ENCODE measurements at regions not wholly inside any gene's neighbourhood (a gene's known extent, or its start where the extent isn't known, plus 50 kb on each side); places are given as distances from the start of the nearest gene placed in this dataset.
A peak's percentile ranks its signal among the peaks of the same experiment; 100 is the strongest.

DNA sequence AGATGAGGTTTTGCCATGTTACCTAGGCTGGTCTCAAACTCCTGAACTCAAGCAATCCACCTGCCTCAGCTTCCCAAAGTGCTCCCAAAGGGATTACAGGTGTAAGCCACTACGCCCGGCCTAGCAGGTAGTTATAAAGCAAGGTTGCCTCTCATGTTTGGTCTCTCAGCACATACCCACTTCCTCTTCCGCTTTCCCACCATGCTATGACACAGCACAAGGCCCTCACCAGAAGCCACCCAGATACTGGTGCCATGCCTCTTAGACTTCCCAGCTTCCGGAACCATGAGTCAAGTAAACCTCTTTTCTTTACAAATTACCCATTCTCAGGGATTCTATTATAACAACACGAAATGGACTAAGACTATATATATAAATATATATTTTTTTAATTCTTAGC, 143.6 kb downstream of the COPRS start:
- Histone ChIP-seq H3K4me3 (ENCODE audit: low read length) (no peak overlapping the region), H3K27me3 (ENCODE audit: control insufficient read depth, insufficient read depth, low read length) (no peaks in the 10 kb centered on the region), H3K27ac (ENCODE audit: low read length) (no peak overlapping the region), H3K9me3 (ENCODE audit: control insufficient read depth, low read depth, low read length) (no peaks in the 10 kb centered on the region), H3K36me3 (ENCODE audit: control insufficient read depth, insufficient read depth, low read length) (no peaks in the 10 kb centered on the region), H3K4me1 (ENCODE audit: control insufficient read depth, insufficient read depth, low read length) (no peaks in the 10 kb centered on the region)
- DNase-seq = no peak
- WGBS (ENCODE audit: insufficient coverage, low lambda C conversion rate) = 83% methylated on average over 1 of the region's 5 CpGs

DNA sequence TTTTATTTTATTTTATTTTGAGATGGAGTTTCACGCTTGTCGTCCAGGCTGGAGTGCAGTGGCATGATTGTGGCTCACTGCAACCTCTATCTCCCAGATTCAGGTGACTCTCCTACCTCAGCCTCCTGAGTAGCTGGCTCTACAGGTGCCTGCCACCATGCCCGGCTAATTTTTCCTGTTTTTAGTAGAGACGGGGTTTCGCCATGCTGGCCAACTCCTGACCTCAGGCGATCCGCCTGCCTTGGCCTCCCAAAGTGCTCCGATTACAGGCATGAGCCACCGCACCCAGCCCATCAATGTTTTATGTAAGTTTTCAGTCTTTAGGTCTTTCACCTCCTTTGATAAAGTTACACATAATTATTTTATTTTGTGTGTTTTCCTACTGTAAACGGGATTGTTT, 154.6 kb downstream of the COPRS start:
- no peak overlapping the region for H3K27ac ChIP-seq (ENCODE audit: low read length)
- H3K4me3 ChIP-seq (ENCODE audit: low read length) = no peak overlapping the region
- DNase-seq = no peak

DNA sequence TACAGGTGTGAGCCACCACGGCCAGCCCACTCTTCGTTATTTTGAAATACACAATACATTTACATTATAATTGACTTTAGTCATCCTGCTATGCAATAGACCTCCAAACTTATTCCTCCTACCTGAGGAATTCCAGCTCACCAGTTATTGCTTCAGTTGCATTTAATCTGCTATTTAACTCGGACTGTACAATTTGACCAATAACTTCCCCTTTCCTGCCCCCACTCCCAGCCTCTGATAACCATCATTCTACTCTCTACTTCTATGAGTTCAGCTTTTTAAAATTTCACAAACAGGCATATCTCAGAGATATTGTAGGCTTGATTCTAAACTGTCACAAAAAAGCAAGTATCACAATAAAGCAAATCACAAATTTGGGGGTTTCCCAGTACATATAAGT, 157.0 kb downstream of the COPRS start:
- no peaks in the 10 kb centered on the region for H3K27me3 ChIP-seq (ENCODE audit: control insufficient read depth, insufficient read depth, low read length)
- no peak for DNase-seq
- 62% methylated on average over 2 of the region's 3 CpGs for WGBS (ENCODE audit: insufficient coverage, low lambda C conversion rate)
- H3K4me1 ChIP-seq (ENCODE audit: control insufficient read depth, insufficient read depth, low read length) = no peaks in the 10 kb centered on the region
- H3K27ac ChIP-seq (ENCODE audit: low read length) = no peak overlapping the region
- H3K36me3 ChIP-seq (ENCODE audit: control insufficient read depth, insufficient read depth, low read length) = no peaks in the 10 kb centered on the region
- H3K9me3 ChIP-seq (ENCODE audit: control insufficient read depth, low read depth, low read length) = no peaks in the 10 kb centered on the region
- H3K4me3 ChIP-seq (ENCODE audit: low read length) = no peak overlapping the region

More for the DNA sequence above, 154.6 kb downstream of the COPRS start:
- Histone ChIP-seq H3K4me1 (ENCODE audit: control insufficient read depth, insufficient read depth, low read length) (no peaks in the 10 kb centered on the region), H3K27me3 (ENCODE audit: control insufficient read depth, insufficient read depth, low read length) (no peaks in the 10 kb centered on the region), H3K36me3 (ENCODE audit: control insufficient read depth, insufficient read depth, low read length) (no peaks in the 10 kb centered on the region), H3K9me3 (ENCODE audit: control insufficient read depth, low read depth, low read length) (peaks cover 2% of the 10 kb centered on the region)
- 93% methylated on average over 3 of the region's 10 CpGs for WGBS (ENCODE audit: insufficient coverage, low lambda C conversion rate)

DNA sequence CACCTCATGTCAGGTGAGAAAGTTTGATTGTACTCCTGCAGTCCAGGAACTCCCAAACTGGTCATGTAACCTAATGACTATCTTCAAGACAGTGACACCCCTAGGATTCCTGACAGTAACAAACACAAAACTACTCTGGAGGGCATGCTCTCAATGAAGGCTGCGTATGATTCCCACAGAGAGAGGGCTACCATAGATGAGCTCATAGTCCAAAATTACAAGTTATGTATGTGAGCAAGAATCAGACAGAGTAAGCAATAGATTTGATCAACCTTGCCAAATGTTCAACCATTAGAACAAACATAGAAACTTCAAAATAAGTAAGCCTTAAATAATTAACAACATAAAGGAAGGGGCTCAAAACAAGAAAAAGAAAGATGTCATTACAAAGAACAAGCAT, 158.1 kb downstream of the COPRS start:
- no peak overlapping the region for H3K4me3 ChIP-seq (ENCODE audit: low read length)
- H3K36me3 ChIP-seq (ENCODE audit: control insufficient read depth, insufficient read depth, low read length) = no peaks in the 10 kb centered on the region
- WGBS (ENCODE audit: insufficient coverage, low lambda C conversion rate) = 67% methylated on average over 1 of the region's 1 CpG

DNA sequence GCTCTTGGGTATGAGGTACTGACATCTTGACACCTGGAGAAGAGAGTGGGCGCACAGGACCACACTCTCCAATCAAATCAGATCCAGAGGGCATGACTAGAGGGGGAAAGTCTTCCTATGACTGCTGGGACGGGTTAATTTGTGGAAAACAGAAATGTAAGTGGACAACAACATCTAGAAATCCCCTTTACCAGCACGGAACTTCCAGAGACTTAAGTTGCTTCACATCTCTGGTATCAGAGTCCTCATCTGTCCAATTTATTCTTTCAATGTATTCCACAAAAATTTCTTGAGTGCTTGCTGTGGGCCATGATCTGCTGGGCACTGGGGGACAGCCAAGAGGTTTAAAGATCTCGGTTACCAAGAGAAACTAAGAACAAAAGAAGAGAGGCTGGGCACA, 159.2 kb downstream of the COPRS start:
- Histone ChIP-seq H3K4me1 (ENCODE audit: control insufficient read depth, insufficient read depth, low read length) (peaks cover 15% of the 10 kb centered on the region), H3K27ac (ENCODE audit: low read length) (no peak overlapping the region), H3K9me3 (ENCODE audit: control insufficient read depth, low read depth, low read length) (no peaks in the 10 kb centered on the region), H3K36me3 (ENCODE audit: control insufficient read depth, insufficient read depth, low read length) (no peaks in the 10 kb centered on the region), H3K4me3 (ENCODE audit: low read length) (no peak overlapping the region), H3K27me3 (ENCODE audit: control insufficient read depth, insufficient read depth, low read length) (no peaks in the 10 kb centered on the region)
- WGBS (ENCODE audit: insufficient coverage, low lambda C conversion rate) = 100% methylated on average over 1 of the region's 4 CpGs
- DNase-seq = no peak

More for the DNA sequence above, 158.1 kb downstream of the COPRS start:
- Histone ChIP-seq H3K9me3 (ENCODE audit: control insufficient read depth, low read depth, low read length) (no peaks in the 10 kb centered on the region), H3K27ac (ENCODE audit: low read length) (no peak overlapping the region), H3K27me3 (ENCODE audit: control insufficient read depth, insufficient read depth, low read length) (no peaks in the 10 kb centered on the region), H3K4me1 (ENCODE audit: control insufficient read depth, insufficient read depth, low read length) (peaks cover 11% of the 10 kb centered on the region)
- DNase-seq = no peak

DNA sequence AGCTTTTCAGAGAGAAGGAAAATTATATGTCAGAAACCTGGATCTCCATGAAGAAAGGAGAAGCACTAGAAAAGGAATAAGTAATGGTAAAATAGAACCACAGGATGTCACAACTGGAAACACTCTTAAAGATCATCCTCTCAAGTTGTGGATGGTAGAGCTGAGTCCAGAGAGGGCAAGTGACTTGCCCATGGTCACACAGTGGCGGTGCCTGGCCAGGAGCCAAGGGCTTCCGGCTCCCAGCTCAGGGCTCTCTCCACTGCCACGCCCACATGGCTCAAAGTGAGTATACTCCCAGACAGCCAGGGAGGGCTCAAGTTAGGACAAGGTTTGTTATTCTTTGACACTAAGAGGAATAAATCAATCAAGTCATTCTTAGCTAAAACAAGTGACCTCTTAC, 159.8 kb downstream of the COPRS start:
- no CpG with 5 or more reads among the region's 3 CpGs for WGBS (ENCODE audit: insufficient coverage, low lambda C conversion rate)
- no peak overlapping the region for H3K27ac ChIP-seq (ENCODE audit: low read length)
- no peaks in the 10 kb centered on the region for H3K36me3 ChIP-seq (ENCODE audit: control insufficient read depth, insufficient read depth, low read length)
- H3K27me3 ChIP-seq (ENCODE audit: control insufficient read depth, insufficient read depth, low read length) = no peaks in the 10 kb centered on the region
- H3K4me3 ChIP-seq (ENCODE audit: low read length) = no peak overlapping the region
- DNase-seq = no peak
- H3K9me3 ChIP-seq (ENCODE audit: control insufficient read depth, low read depth, low read length) = no peaks in the 10 kb centered on the region
- peaks cover 15% of the 10 kb centered on the region for H3K4me1 ChIP-seq (ENCODE audit: control insufficient read depth, insufficient read depth, low read length)

DNA sequence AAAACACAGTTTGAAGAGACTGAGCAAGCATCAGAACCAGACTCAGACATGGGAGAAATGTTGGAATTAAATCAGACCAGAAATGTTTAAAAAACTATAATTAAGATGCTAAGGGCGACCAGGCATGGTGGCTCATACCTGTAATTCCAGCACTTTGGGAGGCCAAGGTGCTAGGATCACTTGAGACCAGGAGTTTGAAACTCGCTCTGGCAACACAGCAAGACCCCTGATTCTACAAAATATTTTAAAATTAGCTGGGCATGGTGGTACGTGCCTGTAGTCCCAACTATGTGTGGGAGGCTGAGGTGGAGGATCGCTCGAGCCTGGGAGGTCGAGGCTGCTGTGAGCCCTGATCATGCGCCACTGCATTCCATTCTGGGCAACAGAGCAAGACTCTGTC, 160.3 kb downstream of the COPRS start:
- H3K27me3 ChIP-seq (ENCODE audit: control insufficient read depth, insufficient read depth, low read length) = no peaks in the 10 kb centered on the region
- no CpG with 5 or more reads among the region's 7 CpGs for WGBS (ENCODE audit: insufficient coverage, low lambda C conversion rate)
- H3K9me3 ChIP-seq (ENCODE audit: control insufficient read depth, low read depth, low read length) = no peaks in the 10 kb centered on the region
- DNase-seq = no peak
- H3K4me1 ChIP-seq (ENCODE audit: control insufficient read depth, insufficient read depth, low read length) = peaks cover 15% of the 10 kb centered on the region
- H3K27ac ChIP-seq (ENCODE audit: low read length) = no peak overlapping the region
- H3K36me3 ChIP-seq (ENCODE audit: control insufficient read depth, insufficient read depth, low read length) = no peaks in the 10 kb centered on the region
- no peak overlapping the region for H3K4me3 ChIP-seq (ENCODE audit: low read length)

DNA sequence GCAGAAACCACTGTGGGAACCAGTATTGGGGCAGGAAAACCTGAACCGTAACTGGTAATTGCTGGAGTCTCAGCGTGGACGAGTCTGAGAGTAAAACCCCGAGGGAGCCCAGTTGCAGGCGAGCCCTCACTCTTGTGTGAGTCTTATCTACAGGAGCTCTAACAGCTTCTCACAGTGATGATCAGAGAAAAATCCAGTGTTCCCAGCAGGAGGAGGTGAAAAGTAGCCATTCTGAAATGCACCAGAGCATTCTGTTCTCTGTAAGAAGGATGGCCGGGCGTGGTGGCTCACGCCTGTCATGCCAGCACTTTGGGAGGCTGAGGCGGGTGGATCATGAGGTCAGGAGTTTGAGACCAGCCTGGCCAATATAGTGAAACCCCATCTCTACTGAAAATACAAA, 161.2 kb downstream of the COPRS start:
- 73% methylated on average over 4 of the region's 9 CpGs for whole genome bisulfite sequencing (ENCODE audit: insufficient coverage, low lambda C conversion rate)
- Histone ChIP-seq H3K27ac (ENCODE audit: low read length) (no peak overlapping the region), H3K27me3 (ENCODE audit: control insufficient read depth, insufficient read depth, low read length) (no peaks in the 10 kb centered on the region), H3K4me3 (ENCODE audit: low read length) (no peak overlapping the region), H3K4me1 (ENCODE audit: control insufficient read depth, insufficient read depth, low read length) (peaks cover 15% of the 10 kb centered on the region), H3K9me3 (ENCODE audit: control insufficient read depth, low read depth, low read length) (no peaks in the 10 kb centered on the region), H3K36me3 (ENCODE audit: control insufficient read depth, insufficient read depth, low read length) (no peaks in the 10 kb centered on the region)
- no peak for DNase-seq

DNA sequence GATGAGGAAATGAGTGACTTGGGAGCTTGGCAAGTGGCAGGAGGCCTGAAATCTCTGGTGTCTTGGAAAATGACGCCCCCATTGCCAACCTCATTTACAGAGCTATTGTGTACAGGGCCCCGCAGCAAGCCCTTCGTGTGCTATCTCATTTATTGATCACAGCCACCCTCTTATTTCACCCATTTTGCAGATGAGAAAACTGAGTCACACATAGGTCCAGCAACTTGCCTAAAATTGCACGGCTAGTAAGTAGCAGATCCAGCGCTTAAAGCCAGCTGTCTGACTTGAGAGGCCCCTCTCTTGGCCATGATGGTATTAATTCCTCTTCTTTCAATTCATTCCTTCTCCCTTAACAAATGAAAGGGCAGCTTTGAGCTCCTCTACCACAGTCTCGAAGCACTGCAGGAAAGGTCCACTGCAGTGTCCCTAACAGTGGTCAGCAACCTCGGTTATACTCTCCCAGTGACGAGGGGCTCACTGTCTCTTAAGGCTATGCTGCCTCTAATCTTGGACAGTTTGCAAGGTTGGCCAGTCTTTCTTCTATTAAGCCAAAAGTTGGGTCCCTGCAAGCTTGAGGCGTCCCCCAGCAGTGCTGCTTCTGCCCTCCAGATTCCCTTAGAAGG, 162.2 kb downstream of the COPRS start:
- Histone ChIP-seq H3K36me3 (ENCODE audit: control insufficient read depth, insufficient read depth, low read length) (no peaks in the 10 kb centered on the region), H3K4me3 (ENCODE audit: low read length) (no peak overlapping the region), H3K27ac (ENCODE audit: low read length) (peak overlapping the region; percentile 44), H3K4me1 (ENCODE audit: control insufficient read depth, insufficient read depth, low read length) (peaks cover 15% of the 10 kb centered on the region), H3K27me3 (ENCODE audit: control insufficient read depth, insufficient read depth, low read length) (no peaks in the 10 kb centered on the region), H3K9me3 (ENCODE audit: control insufficient read depth, low read depth, low read length) (no peaks in the 10 kb centered on the region)
- no peak for DNase-seq
- WGBS (ENCODE audit: insufficient coverage, low lambda C conversion rate) = 92% methylated on average over 2 of the region's 9 CpGs

DNA sequence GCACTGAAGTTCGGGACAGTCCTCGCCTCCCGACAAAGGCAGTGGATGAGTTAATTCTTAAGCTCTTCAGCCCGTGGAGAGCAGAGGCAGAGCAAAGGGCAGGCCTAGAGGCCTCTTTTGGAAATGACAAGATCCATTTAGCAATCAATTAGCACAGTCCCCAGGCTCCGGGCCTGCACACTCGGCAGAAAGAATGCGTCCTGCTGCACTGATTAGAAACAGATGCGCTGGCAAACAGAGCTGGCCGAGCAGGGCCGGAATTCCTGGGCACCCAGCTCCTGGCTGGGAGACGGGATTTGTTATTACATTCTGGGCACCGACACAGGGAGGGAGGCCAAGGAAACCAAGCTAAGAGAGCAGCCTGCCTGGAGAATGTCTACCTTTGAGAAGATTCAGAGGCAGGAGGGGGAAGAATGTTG, 162.9 kb downstream of the COPRS start:
- DNase-seq = peak; percentile 63 to 71
- no CpG with 5 or more reads among the region's 12 CpGs for WGBS (ENCODE audit: insufficient coverage, low lambda C conversion rate)
- no peaks in the 10 kb centered on the region for H3K9me3 ChIP-seq (ENCODE audit: control insufficient read depth, low read depth, low read length)
- H3K36me3 ChIP-seq (ENCODE audit: control insufficient read depth, insufficient read depth, low read length) = no peaks in the 10 kb centered on the region
- H3K4me3 ChIP-seq (ENCODE audit: low read length) = no peak overlapping the region
- H3K27me3 ChIP-seq (ENCODE audit: control insufficient read depth, insufficient read depth, low read length) = no peaks in the 10 kb centered on the region
- peak overlapping the region; percentile 44 for H3K27ac ChIP-seq (ENCODE audit: low read length)
- H3K4me1 ChIP-seq (ENCODE audit: control insufficient read depth, insufficient read depth, low read length) = peaks cover 15% of the 10 kb centered on the region

DNA sequence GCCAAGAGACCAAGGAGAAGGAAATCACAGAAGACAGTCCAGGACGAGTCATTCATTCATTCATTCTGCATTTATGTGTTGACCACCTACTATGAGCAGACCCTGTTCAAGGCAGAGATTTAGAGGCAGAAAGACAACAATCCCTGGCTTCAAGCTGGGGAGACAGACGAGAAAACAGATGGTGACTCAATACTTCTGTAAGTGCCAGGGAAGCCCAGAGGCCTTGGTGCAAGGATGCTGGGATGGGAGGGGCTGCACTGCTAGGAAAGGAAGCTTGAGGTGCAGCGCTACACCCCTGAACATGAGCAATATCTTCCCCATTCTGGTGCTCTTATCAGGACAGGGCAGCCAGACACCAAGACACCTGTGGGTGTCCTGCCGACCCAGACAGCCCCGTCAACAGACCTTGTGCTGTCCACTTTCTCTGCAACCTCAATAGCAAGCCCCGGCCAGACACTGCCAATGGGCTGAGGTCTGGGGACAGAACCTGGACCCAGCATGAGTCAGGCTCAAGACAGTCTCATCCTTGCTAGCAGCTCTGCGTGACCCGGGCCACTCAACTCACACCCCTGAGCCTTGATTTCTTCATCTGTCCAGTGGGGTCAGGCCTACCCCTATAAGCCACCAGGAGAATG, 163.5 kb downstream of the COPRS start:
- H3K27ac ChIP-seq (ENCODE audit: low read length) = peak overlapping the region; percentile 44

More for the DNA sequence above, 163.5 kb downstream of the COPRS start:
- no peaks in the 10 kb centered on the region for H3K27me3 ChIP-seq (ENCODE audit: control insufficient read depth, insufficient read depth, low read length)
- no peaks in the 10 kb centered on the region for H3K36me3 ChIP-seq (ENCODE audit: control insufficient read depth, insufficient read depth, low read length)
- no peak overlapping the region for H3K4me3 ChIP-seq (ENCODE audit: low read length)
- no peaks in the 10 kb centered on the region for H3K9me3 ChIP-seq (ENCODE audit: control insufficient read depth, low read depth, low read length)
- peaks cover 15% of the 10 kb centered on the region for H3K4me1 ChIP-seq (ENCODE audit: control insufficient read depth, insufficient read depth, low read length)
- peak in 1 of 2 donors; percentile 27 for DNase-seq
- WGBS (ENCODE audit: insufficient coverage, low lambda C conversion rate) = no CpG with 5 or more reads among the region's 8 CpGs

Data from large intestine (tissue), 3 donors.